Urinary bladder (tissue), 3 donors: ENCODE measurements at regions not wholly inside any gene's neighbourhood (a gene's known extent, or its start where the extent isn't known, plus 50 kb on each side); places are given as distances from the start of the nearest gene placed in this dataset.
"Not testable (repeated sequence)": the region's sequence is repeated elsewhere in the genome, so short reads cannot be mapped to it uniquely, and the experiment has no call there.

Source experiments
- DNase-seq: peaks from one replicate; pipeline ENCODE4 v3.0.0-alpha.2; 2015; ENCODE audit errors: extremely low spot score
- H3K27ac ChIP-seq: one replicate; pipeline ENCODE4 v1.5.1; 2013; ENCODE audit warnings: low read depth, mild to moderate bottlenecking, moderate library complexity
- H3K36me3 ChIP-seq: one replicate; pipeline ENCODE4 v1.6.1; 2013; ENCODE audit warnings: mild to moderate bottlenecking, moderate library complexity; ENCODE audit not compliant: insufficient read depth
- H3K4me1 ChIP-seq: one replicate; pipeline ENCODE4 v1.6.1; 2013; ENCODE audit warnings: mild to moderate bottlenecking, moderate library complexity; ENCODE audit not compliant: insufficient read depth
- H3K4me3 ChIP-seq: one replicate; pipeline ENCODE4 v1.5.1; 2013; ENCODE audit warnings: low read depth, low read length
- WGBS: extraction: QIAGEN DNeasy Blood & Tissue Kit; methylation state at CpG from one replicate; pipeline ENCODE4 v1.1.7; 2013; 5-methylcytosine and 5-hydroxymethylcytosine counted together
- donor health status: healthy with polysubstance abuse.
- donor health status: healthy.

GRCh38 chr17:34059423-34060220 lies 195.5 kb upstream of the CCL2 start:
- no peak for DNase-seq
- H3K4me3 ChIP-seq, result no peak overlapping the region
- no peaks in the 10 kb centered on the region for H3K36me3 ChIP-seq
- H3K4me1 ChIP-seq, result no peaks in the 10 kb centered on the region
- WGBS, result 92% methylated on average over 10 of the region's 10 CpGs
- H3K27ac ChIP-seq, result no peak overlapping the region

GRCh38 chr17:34066528-34066927 lies 188.6 kb upstream of the CCL2 start:
- Histone ChIP-seq H3K27ac (no peak overlapping the region), H3K36me3 (no peaks in the 10 kb centered on the region), H3K4me3 (no peak overlapping the region), H3K4me1 (no peaks in the 10 kb centered on the region)
- no peak for DNase-seq
- 79% methylated on average over 3 of the region's 3 CpGs for whole genome bisulfite sequencing

GRCh38 chr17:34067011-34067410 lies 188.1 kb upstream of the CCL2 start:
- Histone ChIP-seq H3K4me1 (no peaks in the 10 kb centered on the region), H3K4me3 (no peak overlapping the region), H3K27ac (no peak overlapping the region), H3K36me3 (no peaks in the 10 kb centered on the region)
- 89% methylated on average over 2 of the region's 2 CpGs for whole genome bisulfite sequencing
- DNase-seq, result no peak

- 73% methylated on average over 1 of the region's 1 CpG for WGBS
- no peak for DNase-seq
- H3K36me3 ChIP-seq, result no peaks in the 10 kb centered on the region
- no peaks in the 10 kb centered on the region for H3K4me1 ChIP-seq
- H3K4me3 ChIP-seq, result no peak overlapping the region
- no peak overlapping the region for H3K27ac ChIP-seq
Measured at GRCh38 chr17:34068571-34068970, 186.5 kb upstream of the CCL2 start.

- Histone ChIP-seq H3K4me1 (no peaks in the 10 kb centered on the region), H3K27ac (no peak overlapping the region), H3K4me3 (no peak overlapping the region), H3K36me3 (no peaks in the 10 kb centered on the region)
- WGBS, result 66% methylated on average over 4 of the region's 4 CpGs
- DNase-seq, result no peak
Measured at GRCh38 chr17:34070712-34071111, 184.4 kb upstream of the CCL2 start.

- Histone ChIP-seq H3K27ac (no peak overlapping the region), H3K4me3 (no peak overlapping the region), H3K4me1 (no peaks in the 10 kb centered on the region), H3K36me3 (no peaks in the 10 kb centered on the region)
- no peak for DNase-seq
- 76% methylated on average over 11 of the region's 11 CpGs for WGBS
Measured at GRCh38 chr17:34071886-34072420, 183.1 kb upstream of the CCL2 start.

- WGBS, result 90% methylated on average over 5 of the region's 5 CpGs
- no peak overlapping the region for H3K27ac ChIP-seq
- DNase-seq, result no peak
Measured at GRCh38 chr17:34075076-34075475, 180.0 kb upstream of the CCL2 start.

GRCh38 chr17:34076743-34077631 lies 178.1 kb upstream of the CCL2 start:
- Histone ChIP-seq H3K36me3 (no peaks in the 10 kb centered on the region), H3K27ac (no peak overlapping the region), H3K4me3 (no peak overlapping the region), H3K4me1 (no peaks in the 10 kb centered on the region)
- no peak for DNase-seq
- WGBS, result 46% methylated on average over 16 of the region's 16 CpGs

More at GRCh38 chr17:34075076-34075475, 180.0 kb upstream of the CCL2 start:
- H3K4me3 ChIP-seq, result no peak overlapping the region
- H3K36me3 ChIP-seq, result no peaks in the 10 kb centered on the region
- H3K4me1 ChIP-seq, result no peaks in the 10 kb centered on the region

GRCh38 chr17:34081269-34081668 lies 173.8 kb upstream of the CCL2 start:
- H3K4me1 ChIP-seq, result no peaks in the 10 kb centered on the region
- no peak for DNase-seq
- no peaks in the 10 kb centered on the region for H3K36me3 ChIP-seq
- H3K4me3 ChIP-seq, result no peak overlapping the region
- no peak overlapping the region for H3K27ac ChIP-seq
- 48% methylated on average over 3 of the region's 3 CpGs for WGBS

GRCh38 chr17:34082404-34082803 lies 172.7 kb upstream of the CCL2 start:
- Histone ChIP-seq H3K27ac (no peak overlapping the region), H3K4me3 (no peak overlapping the region), H3K36me3 (no peaks in the 10 kb centered on the region), H3K4me1 (no peaks in the 10 kb centered on the region)
- DNase-seq, result no peak
- 84% methylated on average over 3 of the region's 3 CpGs for WGBS

- H3K27ac ChIP-seq, DNase-seq, H3K36me3 ChIP-seq, H3K4me3 ChIP-seq, H3K4me1 ChIP-seq: not testable (repeated sequence)
- 91% methylated on average over 5 of the region's 5 CpGs for WGBS
Measured at GRCh38 chr17:34089042-34089441, 166.0 kb upstream of the CCL2 start.

GRCh38 chr17:34090593-34090992 lies 164.5 kb upstream of the CCL2 start:
- no peak for DNase-seq
- Histone ChIP-seq H3K4me3 (no peak overlapping the region), H3K4me1 (no peaks in the 10 kb centered on the region), H3K36me3 (no peaks in the 10 kb centered on the region), H3K27ac (no peak overlapping the region)
- 98% methylated on average over 1 of the region's 1 CpG for WGBS

GRCh38 chr17:34091975-34092374 lies 163.1 kb upstream of the CCL2 start:
- no peak for DNase-seq
- WGBS, result 84% methylated on average over 3 of the region's 3 CpGs
- H3K36me3 ChIP-seq, result no peaks in the 10 kb centered on the region
- H3K4me1 ChIP-seq, result no peaks in the 10 kb centered on the region
- H3K27ac ChIP-seq, result no peak overlapping the region
- H3K4me3 ChIP-seq, result no peak overlapping the region

- no peak for DNase-seq
- Histone ChIP-seq H3K4me1 (no peaks in the 10 kb centered on the region), H3K36me3 (no peaks in the 10 kb centered on the region), H3K27ac (no peak overlapping the region), H3K4me3 (no peak overlapping the region)
- WGBS, result 48% methylated on average over 1 of the region's 1 CpG
Measured at GRCh38 chr17:34095106-34095505, 160.0 kb upstream of the CCL2 start.
